HTR-8/SVneo (cell line): ENCODE measurements at regions not wholly inside any gene's neighbourhood (a gene's known extent, or its start where the extent isn't known, plus 50 kb on each side); places are given as distances from the start of the nearest gene placed in this dataset.

ENCODE experiments used
- DNase-seq: peaks from one replicate; pipeline ENCODE4 v3.0.0; 2011; ENCODE audit warnings: low spot score, mixed read lengths; ENCODE audit not compliant: insufficient read length
- FAIRE-seq: peaks from 2 replicates; lab custom pipeline; 2011; peaks lifted over from hg19 to GRCh38; lab: Jason Lieb, UNC

GRCh38 chr13:24041651-24042225 is 118.8 kb upstream of the SPATA13 start:
- no peak for FAIRE-seq
- DNase-seq, result no peak

GRCh38 chr13:24042710-24043440 is 117.6 kb upstream of the SPATA13 start:
- FAIRE-seq, result no peak
- no peak for DNase-seq

GRCh38 chr13:24043590-24044350 is 116.8 kb upstream of the SPATA13 start:
- DNase-seq (no peak), FAIRE-seq (no peak)

- DNase-seq, result no peak
- no peak for FAIRE-seq
Measured at GRCh38 chr13:24045597-24045996, 114.9 kb upstream of the SPATA13 start.

GRCh38 chr13:24050292-24050711 is 110.2 kb upstream of the SPATA13 start:
- no peak for FAIRE-seq

GRCh38 chr13:24050796-24051715 is 109.5 kb upstream of the SPATA13 start:
- FAIRE-seq, result no peak
- no peak for DNase-seq

More at GRCh38 chr13:24050292-24050711, 110.2 kb upstream of the SPATA13 start:
- no peak for DNase-seq

GRCh38 chr13:24052547-24053518 is 107.7 kb upstream of the SPATA13 start:
- no peak for FAIRE-seq
- DNase-seq, result no peak

- FAIRE-seq, result no peak
Measured at GRCh38 chr13:24053519-24054251, 106.8 kb upstream of the SPATA13 start.

GRCh38 chr13:24056616-24057137 is 103.8 kb upstream of the SPATA13 start:
- DNase-seq, result no peak
- FAIRE-seq, result no peak

More at GRCh38 chr13:24053519-24054251, 106.8 kb upstream of the SPATA13 start:
- peak; percentile 41 for DNase-seq

GRCh38 chr13:24060993-24061392 is 99.5 kb upstream of the SPATA13 start:
- no peak for DNase-seq
- no peak for FAIRE-seq

GRCh38 chr13:24063281-24063877 is 97.1 kb upstream of the SPATA13 start:
- DNase-seq (no peak), FAIRE-seq (no peak)

- FAIRE-seq (no peak), DNase-seq (no peak)
Measured at GRCh38 chr13:24064371-24064770, 96.1 kb upstream of the SPATA13 start.

- FAIRE-seq (no peak), DNase-seq (no peak)
Measured at GRCh38 chr13:24065176-24065575, 95.3 kb upstream of the SPATA13 start.

- no peak for FAIRE-seq
Measured at GRCh38 chr13:24066405-24067295, 93.9 kb upstream of the SPATA13 start.

GRCh38 chr13:24068472-24068871 is 92.0 kb upstream of the SPATA13 start:
- FAIRE-seq, result no peak
- DNase-seq, result no peak

More at GRCh38 chr13:24066405-24067295, 93.9 kb upstream of the SPATA13 start:
- no peak for DNase-seq

GRCh38 chr13:24071016-24071415 is 89.5 kb upstream of the SPATA13 start:
- FAIRE-seq, result no peak
- no peak for DNase-seq
